ENCODE measurements at regions not wholly inside any gene's neighbourhood (a gene's known extent, or its start where the extent isn't known, plus 50 kb on each side); places are given as distances from the start of the nearest gene placed in this dataset.
"Not testable (repeated sequence)": the region's sequence is repeated elsewhere in the genome, so short reads cannot be mapped to it uniquely, and the experiment has no call there.

DNA sequence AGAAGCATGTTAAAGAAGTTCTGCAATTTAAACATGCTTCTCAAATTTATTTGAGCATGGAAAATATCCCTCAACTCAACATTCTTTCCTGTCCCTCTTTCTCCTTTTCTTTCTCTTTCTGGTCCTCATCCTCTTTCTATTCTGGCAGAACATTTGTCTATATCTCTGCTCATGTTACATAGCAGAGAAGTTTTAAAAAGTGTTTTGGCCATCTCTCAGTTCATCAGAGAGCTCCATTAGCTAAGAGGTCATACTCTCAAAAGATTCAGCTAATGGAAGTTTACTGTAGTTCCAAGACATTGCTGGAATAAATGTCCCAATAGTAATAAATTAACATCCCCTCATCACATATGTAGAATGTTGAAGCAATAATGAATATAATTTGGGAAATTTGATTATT, 53.5 kb downstream of the XCL2 start:
- no peak for DNase-seq (ENCODE audit: low spot score)

DNA sequence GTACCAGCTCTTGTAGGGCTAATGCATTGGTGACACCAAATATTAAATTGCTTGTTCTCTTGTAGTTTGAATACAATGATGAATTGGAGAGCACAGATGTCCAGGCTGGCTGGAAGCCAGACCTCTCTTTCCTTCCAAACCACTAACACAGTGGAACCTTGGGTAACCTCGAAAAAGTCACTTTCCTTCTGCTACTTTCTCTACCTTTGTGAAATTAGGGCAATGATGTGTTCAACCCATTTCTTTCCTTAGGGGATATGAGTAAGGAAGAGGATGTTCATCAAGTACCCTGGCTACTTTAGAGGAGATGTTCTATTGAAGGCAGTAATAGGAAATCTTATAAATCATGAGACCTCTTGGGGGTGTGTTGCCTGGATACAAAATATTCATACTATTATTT, 55.7 kb downstream of the XCL2 start:
- DNase-seq (ENCODE audit: low spot score) = no peak

DNA sequence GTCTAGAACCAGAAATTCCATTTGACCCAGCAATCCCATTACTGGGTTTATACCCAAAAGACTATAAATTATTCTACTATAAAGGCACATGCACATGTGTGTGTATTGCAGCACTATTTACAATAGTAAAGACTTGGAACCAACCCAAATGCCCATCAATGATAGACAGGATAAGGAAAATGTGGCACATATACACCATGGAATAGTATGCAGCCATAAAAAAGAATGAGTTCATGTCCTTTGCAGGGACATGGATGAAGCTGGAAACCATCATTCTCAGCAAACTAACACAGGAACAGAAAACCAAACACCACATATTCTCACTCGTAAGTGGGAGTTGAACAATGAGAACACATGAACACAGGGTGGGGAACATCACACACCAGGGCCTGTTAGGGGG, 57.0 kb downstream of the XCL2 start:
- DNase-seq (ENCODE audit: low spot score) = not testable (repeated sequence)

DNA sequence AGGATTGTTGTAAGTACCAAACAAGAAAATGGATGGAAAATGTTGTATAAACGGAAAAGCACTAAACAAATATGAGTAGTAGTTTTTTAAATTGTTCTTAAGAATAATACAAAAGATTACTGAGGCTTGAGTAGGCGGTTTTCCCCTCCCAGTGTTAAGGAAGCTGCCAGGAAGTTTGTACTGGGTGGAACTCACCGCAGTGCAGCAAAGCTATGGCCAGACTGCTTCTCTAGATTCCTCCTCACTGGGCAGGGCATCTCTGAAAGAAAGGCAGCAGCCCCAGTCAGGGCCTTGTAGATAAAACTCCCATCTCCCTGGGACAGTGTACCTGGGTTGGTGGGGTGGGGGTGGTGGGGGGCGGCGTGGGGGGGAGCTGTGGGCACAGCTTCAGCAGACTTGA, 58.7 kb downstream of the XCL2 start:
- DNase-seq (ENCODE audit: low spot score) = no peak

DNA sequence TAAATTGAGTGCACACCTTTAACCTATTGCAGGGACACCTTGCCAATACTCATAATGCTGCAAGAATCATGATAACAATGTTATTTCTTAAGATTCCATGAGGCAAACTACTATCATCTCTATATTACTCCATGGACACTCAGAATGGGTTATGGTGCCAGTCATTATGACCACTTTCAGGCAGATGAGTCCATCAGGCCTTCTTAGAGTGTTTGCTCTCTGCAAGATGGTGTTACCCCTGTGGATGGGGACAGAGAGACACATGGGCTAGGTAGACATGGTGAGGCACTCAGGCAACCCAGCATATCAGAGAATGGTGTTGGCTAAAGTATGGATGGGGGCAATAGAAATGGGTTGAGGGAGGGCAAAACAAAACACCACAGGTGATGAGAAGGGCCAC, 59.7 kb downstream of the XCL2 start:
- no peak for DNase-seq (ENCODE audit: low spot score)

DNA sequence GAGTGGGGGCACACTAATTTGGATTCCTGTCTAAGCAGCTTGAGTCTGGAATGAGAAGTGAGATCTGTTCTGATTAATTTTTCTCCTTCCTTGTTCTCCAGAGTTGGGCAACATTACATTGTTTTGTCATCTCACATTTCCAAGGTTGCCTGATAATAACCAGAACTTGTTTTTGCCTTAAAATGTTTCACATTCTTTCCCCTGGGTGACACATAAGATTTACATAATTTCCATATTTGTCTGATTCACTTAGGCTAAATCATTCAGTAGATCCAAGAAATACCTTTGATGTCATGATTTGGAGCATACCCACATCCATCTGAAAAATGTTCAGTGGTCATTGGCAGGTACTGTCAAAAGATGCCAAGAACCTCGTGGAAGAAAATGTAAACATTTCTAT, 60.3 kb downstream of the XCL2 start:
- DNase-seq (ENCODE audit: low spot score) = no peak

DNA sequence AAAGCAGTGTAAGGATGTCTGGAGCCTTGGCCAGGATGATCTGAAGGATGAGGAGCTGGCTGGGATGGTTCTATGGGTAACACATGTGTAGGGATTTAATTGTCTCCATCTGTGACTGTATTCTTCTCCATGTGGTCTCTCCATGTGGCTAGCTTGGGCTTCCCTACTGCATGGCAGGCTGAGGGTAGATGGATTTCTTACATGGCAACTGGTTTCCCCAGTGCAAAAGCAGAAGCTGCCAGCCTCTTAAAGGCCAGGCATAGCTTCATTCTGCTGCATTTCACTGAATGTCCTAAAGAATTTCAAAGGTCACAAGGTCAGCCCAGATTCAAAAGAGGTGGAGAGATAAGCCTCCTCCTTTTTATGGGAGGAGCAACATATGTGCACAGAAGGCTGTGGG, 61.7 kb downstream of the XCL2 start:
- DNase-seq (ENCODE audit: low spot score) = no peak

DNA sequence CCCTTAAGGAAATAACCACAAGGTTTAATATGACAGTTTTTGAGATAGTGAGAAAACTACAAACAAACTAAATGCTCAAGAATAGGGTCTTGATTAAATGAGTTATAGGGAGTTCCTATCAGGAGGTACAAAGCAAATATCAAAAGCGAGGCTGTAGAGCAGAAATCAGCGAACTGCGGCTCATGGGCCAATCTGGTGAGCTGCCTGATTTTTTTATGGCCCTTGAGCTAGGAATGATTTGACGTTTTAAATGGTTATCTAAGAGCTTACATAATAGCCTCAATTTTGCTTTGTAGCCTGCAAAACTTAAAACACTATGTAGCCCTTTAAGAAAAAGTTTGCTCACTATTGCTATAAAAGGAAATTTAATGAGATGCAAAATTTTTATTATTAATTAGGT, 62.2 kb downstream of the XCL2 start:
- DNase-seq (ENCODE audit: low spot score) = no peak

DNA sequence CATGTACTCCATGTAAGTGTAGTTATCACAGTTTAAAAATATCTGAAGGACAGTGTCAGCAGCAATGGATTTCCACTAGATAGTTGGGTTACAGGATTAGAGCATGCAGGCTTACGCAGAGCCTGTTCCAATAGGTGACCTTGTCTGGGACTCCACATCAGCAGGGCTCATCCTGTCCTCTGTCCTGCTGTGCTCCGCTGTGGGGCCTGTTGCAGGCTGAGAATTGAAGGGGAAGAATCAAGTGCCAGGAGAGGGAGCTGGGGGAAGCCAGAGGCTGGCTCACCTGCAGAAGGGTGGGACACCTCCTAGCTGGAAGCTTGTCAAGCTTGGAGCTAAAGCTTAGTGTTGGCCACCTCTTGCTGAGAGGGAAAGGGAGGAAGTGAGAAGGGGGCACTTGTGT, 62.8 kb downstream of the XCL2 start:
- DNase-seq (ENCODE audit: low spot score) = no peak

DNA sequence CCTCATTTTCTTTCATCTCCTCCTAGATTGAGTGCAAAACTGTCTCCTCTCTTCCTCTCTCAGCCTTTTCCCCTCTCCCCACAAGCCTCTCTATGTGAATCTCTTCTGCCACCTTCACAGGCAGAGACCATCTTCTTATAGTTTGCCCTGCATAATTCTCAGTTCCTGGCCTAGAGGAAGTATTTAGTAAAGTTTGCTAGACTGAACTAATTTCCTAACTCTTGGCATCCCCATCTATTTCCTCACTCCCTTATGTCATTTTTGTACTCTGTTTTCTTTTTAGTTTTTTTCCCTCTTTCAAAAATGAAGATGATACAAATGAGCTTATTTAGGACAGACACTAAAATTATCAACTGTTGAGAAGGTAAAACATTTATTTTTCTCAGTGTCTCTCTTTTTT, 66.0 kb downstream of the XCL2 start:
- no peak for DNase-seq (ENCODE audit: low spot score)

DNA sequence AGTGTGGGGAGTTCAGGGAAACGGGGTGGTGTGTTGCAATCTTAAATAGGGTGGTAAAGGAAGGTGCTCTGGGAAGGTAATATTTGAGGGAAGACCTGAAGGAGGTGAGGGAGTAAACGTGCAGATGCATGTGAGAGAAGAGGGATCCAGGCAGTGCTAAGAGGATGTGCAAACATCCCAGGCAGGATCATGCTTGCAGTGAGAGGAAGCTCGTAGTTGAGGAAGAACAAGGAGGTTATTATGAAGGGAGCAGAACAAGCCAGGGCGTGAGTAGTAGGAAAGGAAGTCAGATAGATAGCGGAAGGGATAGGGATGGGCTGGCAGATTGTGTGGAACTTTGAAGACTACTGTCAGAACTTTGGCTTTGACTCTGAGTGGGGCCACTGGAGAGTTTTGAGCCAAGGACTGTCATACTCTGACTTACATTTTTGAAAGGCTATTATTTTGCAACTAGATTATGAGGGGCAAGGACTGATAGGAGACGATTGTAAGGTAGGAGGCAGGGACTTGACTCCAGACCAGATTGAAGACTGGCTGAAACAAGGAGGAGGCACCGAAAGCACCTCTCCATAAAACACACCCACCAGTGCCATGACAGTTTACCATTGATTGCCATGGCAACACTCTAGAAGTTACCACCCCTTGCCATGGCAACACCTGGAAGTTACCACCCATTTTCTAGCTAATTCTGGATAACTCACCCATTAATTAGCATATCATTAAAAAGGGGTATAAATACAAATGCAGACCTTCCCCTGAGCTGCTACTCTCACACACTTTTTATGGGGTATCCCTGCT, 67.0 kb downstream of the XCL2 start:
- DNase-seq (ENCODE audit: low spot score) = no peak

DNA sequence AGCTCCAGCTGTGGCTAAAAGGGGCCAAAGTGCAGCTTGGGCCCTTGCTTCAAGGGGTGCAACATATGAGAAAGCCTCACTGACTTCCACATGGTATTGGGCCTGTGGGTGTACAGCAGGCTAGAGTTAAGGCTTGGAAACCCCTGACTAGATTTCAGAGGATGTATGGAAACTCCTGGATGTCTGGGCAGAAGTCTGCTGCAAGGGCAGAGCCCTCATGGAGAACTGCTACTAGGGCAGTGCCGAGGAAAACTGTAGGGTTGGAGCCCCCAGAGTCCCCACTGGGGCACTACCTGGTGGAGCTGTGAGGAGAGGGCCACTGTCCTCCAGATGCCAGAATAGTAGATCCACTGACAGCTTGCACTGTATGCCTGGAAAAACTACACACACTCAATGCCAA, 69.5 kb downstream of the XCL2 start:
- DNase-seq (ENCODE audit: low spot score) = no peak

DNA sequence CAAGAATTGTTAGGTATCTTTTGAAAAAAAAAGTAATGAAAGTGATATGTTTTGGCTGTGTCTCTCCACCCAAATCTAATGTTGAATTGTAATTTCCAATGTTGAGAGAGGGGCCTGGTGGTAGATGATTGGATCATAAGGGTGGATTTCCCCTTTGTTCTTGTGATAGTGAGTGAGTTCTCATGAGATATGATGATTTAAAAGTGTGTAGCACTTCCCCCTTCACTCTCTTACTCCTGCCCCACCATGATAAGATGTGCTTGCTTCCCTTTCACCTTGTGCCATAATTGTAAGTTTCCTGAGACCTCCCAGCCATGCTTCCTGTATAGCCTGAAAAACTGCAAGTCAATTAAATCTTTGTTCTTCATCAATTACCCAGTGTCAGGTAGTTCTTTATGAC, 70.7 kb downstream of the XCL2 start:
- DNase-seq (ENCODE audit: low spot score) = no peak

DNA sequence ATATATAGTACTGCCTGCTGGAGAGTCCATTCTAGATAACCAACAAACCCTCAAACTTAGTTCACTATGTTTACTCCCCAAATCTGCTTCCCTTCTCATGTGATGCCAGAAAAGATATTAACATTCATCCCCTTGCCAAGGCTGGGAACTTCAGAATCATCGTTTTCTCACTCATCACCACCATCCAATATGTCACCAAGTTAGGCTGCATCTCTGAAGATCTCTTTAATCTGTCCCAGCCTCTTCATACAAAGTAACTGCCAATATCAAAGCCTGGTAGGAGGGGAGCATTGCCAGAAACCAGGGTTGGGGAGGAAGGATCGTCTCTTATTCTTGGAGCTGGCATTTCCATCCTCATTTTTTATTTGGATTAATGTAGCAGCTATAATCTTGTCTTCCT, 71.6 kb downstream of the XCL2 start:
- DNase-seq (ENCODE audit: low spot score) = no peak

DNA sequence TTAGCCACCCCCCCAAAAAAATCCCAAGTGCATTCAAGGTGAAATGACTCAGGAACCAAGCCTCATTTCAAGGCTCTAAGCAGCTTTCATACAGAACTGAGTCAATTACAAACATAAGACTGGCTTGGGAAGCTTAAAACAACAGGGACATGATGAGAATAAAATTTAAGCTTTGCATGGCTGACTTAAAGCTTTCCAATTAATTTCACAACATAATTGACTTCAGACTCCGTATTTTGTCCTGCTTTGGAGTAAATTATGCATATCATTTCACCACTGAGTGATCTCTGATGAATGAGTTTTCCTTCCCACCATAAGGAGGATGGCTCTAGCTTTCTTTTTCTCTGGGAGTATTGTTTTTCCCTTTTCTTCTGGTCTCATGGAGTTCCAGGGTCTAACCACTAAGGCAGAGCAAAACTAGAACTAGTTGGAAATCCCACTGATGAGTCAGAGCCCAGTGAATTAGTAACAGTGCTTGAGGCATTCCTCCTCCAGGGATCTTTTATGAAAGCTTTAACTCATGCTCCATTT, 72.8 kb downstream of the XCL2 start:
- DNase-seq (ENCODE audit: low spot score) = no peak

DNA sequence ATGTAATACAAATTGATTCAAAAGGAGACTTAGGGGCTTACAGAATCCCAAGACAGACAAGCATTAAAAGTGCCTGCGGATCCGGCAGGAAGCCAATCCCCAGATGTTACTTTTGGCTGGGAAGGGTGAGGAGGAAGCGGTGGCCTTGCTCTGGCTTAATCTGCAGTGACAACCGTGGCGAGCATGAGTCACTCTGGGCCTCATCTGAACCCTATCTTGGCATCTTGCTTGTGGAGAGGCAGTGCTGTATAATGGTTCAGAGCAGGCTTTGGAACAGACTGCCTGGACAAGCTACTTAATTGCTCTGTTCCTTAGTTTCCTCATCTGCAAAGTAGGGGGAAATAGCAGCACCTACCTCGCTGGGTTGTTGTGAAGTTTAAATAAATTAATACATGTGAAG, 74.1 kb downstream of the XCL2 start:
- peak; percentile 24 for DNase-seq (ENCODE audit: low spot score)

DNA sequence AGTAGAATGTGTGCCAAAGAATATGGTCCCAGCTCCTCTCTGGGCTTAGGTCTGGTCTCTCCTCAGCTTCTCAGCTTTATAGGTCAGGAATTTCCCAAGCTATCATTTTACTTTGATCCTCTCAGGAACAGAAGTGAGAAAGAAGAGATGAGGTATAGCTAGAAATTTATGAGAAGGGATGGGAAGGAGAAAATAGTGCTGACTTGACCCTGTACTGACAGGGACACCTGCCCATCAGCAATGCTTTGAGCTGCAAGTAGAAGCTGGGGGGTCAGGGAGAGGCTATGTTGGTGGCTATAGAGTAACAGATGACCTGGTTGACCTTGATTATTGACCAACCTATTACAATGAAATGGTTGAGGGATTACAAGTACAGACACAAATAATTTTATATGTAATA, 75.0 kb downstream of the XCL2 start:
- no peak for DNase-seq (ENCODE audit: low spot score)

DNA sequence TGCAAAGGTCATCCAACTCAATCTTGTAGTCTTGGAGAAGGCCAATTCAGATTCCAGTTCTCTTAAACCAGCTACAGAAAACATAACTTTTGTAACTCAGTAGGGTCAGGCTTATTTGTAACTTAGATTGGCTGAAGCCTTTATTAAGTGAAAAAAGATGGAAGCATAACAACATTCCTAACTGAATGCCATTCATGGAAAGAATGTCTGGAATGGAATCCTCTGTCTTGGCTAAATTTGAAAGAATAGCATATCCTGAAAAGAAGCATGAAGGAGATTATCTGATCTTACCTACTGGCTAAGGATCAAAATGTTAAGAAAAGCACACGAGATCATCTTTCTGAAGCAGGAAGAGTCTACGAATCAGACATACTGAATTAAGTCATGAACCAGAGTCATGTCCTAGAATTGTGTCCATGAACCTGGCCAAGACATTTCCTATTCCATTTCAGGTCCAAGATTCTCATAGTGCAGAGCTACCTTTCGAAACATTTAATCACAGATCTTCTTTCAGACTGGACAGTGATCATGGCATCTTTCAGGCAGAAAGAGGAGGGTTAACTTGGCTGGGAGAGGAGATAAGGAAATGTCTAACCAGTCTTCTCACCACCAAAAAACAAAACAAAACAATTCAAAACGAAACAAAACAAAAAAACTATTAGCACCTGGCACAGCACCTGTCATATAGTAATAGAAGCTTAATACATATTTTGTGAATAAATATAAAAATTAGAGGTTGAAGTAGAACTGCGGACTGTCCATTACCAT, 75.6 kb downstream of the XCL2 start:
- no peak for DNase-seq (ENCODE audit: low spot score)

DNA sequence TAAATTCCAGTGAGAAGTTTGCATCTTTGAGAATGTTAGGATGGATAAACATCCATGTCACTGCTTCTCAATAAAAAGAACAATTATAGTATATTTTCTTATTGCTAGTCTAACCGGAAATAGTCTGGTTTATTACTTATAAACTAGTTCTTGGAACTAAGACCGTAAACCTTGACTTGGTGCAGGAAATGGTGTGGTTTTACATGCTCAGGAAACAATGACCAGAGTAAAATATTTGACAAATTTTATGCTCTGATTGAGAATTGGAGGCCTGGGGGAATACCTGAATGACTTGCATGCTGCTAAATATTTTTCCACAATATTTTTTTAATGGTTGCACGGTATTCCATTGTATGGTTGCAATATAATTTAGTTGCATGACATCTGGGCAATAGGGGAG, 76.3 kb downstream of the XCL2 start:
- no peak for DNase-seq (ENCODE audit: low spot score)

DNA sequence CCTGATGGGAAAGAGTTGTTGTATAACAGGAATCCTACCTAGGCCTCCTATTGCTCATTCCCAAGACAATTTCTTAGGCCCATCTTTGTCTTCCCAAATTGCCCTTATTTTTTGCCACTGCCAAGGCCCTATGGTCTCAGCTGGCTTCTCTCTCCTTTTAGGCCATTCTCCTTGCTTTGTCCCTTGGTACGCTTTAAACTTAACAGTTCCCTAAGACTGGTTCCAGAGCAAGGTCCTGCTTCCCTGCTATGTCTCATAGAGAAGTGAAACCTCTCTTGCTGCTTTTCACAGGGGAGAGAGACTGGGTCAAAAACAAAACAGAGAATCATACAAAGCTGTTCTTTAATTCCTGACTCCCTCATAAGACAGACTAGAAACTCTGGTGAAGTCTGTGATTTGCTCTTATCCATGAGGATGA, 77.1 kb downstream of the XCL2 start:
- DNase-seq (ENCODE audit: low spot score) = no peak

DNA sequence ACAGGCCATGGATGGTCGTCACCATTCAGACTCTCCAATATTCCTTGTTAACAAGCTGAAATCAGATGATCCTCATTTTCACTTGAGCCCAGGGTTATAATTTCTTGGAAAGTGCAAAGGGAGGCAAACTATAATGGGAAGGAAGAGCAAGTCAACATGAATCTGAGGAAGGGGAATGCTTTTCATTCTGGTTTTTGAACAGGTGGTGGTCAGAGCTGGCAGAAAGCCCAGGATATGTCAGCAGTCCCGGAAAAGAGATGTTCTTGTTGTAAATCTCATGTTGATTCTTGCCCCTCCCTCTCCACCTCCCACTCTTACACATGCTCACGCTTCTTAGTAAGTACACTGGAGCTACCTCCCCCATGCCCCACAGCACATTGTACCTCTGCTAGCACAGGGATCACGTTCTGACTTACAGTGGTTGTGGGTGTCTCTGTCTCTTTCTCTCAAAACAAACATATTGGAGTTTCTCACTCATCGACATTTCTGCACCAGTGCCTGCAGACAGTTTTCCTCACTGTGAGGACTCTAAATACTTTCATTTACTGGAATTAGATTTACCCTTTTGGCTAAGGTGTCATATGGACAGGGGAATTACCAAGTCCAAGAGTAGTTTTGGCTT, 77.6 kb downstream of the XCL2 start:
- no peak for DNase-seq (ENCODE audit: low spot score)

DNA sequence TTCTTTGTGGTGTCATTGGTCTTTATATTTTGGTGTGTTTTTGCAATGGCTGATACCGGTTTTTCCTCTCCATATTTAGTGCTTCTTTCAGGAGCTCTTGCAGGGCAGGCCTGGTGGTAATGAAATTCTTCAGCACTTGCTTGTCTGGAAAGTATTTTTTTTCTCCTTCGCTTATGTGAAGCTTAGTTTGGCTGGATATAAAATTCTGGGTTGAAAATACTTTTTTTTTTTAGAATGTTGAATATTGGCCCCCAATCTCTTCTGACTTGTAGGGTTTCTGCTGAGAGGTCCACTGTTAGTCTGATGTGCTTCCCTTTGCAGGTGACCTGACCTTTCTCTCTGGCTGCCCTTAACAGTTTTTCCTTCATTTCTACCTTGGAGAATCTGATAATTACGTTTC, 82.7 kb downstream of the XCL2 start:
- DNase-seq (ENCODE audit: low spot score) = not testable (repeated sequence)

DNA sequence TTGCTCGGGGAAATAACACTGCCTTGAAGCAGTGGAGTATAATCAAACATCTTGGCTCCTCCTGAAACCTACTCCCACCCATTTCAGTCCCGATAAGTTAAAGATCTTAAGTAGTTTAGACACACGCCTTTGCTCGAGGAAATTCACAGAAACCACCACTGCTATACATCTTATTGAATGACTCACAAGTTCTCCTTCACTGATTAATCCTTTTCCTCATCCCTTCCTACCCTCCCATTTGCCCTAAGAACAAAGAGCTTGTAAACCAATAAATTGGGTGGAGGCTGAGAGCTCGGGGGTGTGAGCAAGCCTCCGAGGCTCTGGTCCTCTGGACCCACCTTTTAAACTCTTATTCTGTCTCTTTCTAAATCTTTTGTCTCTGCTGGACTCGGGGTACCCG, 86.5 kb downstream of the XCL2 start:
- not testable (repeated sequence) for DNase-seq (ENCODE audit: low spot score)

All from hematopoietic multipotent progenitor cell treated with erythropoietin and hydrocortisone succinate and interleukin-3 and kit ligand, for 15 days (in vitro differentiated cells).